HG03439 (cell line): ENCODE measurements at regions not wholly inside any gene's neighbourhood (a gene's known extent, or its start where the extent isn't known, plus 50 kb on each side); places are given as distances from the start of the nearest gene placed in this dataset.
"Not testable (repeated sequence)": the region's sequence is repeated elsewhere in the genome, so short reads cannot be mapped to it uniquely, and the experiment has no call there.

Experiments used
- ATAC-seq: cut with Tn5 transposase; IDR thresholded peaks from one replicate; pipeline ENCODE4 v1.9.1; 2021; ENCODE audit warnings: mild to moderate bottlenecking, moderate library complexity; ENCODE audit not compliant: unreplicated experiment

DNA sequence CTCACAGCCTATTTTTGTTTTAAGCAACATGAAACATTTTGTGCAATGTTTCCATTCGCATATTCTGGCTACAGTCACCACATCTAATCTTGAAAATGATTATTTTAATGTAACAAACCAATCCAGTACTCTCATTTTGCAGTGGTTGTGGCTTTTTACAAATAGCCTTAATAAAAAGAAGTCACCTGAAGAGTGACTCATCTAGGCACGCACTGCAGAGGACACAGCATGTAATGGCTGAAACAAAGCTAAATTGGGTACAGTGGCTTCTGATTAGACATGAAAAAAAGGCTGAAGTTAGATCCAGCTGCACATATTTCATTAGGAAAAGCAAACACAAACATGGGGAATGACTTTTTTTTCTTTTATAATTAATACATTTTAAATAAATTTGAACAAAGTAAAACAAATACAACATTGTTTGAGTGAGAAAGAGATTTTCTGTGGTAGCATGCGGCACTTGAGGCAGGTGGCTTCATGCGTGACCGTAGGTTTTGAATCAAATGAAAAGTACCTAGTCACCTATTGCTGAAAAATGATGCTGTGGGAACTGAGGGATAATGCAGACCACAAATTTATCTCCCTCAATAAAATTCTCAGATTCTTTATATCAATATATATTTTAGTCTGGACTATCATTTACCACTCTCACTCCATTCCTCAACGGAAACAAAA is 240.8 kb upstream of the DDX53 start:
- ATAC-seq = peak; percentile 81

- ATAC-seq = no peak
Observed at GRCh38 chrX:22760513-22761057, 239.2 kb upstream of the DDX53 start.

DNA sequence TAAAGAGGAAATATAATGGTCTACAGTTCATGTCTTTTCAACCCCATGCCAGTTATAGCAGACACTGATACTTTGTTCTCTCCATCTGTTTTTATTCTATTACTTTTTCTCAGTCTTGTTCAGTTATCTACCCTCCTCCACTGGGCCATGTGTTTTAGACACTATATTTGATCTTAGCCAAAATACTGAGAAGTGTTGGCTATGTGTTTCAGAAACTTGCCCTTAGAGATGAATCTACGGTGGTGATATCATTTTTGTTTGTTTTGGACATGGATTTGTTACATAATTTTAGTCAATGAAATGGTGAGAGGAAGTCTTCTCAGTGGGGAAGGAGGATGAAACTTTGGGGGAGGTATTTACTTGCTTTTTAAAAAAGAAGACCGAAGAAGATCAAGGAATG is 211.5 kb upstream of the DDX53 start:
- ATAC-seq = no peak

DNA sequence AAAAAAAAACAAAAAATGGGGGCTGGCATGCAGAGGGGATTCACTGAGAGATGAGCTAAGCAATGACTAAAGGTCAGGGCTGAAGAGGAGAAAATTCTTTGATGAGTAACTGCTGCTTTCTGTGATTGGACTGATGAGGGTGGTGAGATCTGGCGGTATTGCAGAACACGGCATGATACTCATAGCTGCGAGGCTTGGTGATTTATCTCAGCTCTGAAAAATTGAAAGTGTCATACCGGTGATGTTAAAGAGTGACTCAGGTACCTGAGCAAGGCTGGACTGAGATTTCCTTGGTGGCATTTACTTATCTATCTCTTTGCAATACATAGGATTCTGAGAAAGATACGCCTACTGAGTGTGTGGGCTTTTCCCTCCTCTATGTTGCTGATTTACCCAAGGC is 204.1 kb upstream of the DDX53 start:
- ATAC-seq = no peak

- no peak for ATAC-seq
Observed at GRCh38 chrX:22800360-22800759, 199.4 kb upstream of the DDX53 start.

GRCh38 chrX:22800806-22801205 is 199.0 kb upstream of the DDX53 start:
- ATAC-seq = no peak

- ATAC-seq = no peak
Observed at GRCh38 chrX:22803353-22803752, 196.4 kb upstream of the DDX53 start.

DNA sequence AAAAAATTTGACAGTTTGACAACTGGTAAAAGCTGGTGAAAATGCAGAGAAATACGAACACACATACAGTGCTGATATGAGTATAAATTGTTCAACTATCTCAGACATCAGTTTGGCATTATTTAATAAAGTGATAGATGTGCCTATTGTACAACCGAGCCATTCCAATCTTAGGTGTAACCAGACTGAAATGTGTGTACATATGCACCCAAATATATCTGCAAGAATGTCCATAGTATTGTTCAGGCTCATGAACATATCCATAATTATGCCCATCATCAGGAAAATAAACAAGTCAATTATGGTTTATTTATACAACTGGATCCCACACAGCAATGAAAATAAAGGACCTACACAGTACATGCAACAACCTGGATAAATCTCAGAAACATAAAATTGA is 188.9 kb upstream of the DDX53 start:
- ATAC-seq = no peak

- no peak for ATAC-seq
Observed at GRCh38 chrX:22818061-22818460, 181.7 kb upstream of the DDX53 start.

DNA sequence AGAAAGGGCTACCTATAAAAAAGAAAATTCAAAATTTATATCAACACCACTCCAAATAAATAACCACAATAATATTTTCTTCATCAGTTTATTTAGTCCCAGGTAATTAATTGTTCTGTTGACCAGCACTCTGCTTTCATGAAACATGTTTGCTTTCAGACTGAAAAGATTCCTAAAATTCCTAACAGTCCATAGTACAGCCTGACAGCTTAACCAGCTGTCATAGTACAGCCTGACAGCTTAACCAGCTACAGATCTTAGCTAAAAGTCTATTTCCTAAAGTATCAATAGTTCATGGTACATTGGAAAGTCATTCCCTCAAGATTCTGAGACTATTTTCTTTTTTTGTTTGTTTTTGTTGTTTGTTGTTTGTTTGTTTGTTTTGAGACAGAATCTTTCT is 144.1 kb upstream of the DDX53 start:
- ATAC-seq = no peak

- ATAC-seq = no peak
Observed at GRCh38 chrX:22859642-22860041, 140.1 kb upstream of the DDX53 start.

DNA sequence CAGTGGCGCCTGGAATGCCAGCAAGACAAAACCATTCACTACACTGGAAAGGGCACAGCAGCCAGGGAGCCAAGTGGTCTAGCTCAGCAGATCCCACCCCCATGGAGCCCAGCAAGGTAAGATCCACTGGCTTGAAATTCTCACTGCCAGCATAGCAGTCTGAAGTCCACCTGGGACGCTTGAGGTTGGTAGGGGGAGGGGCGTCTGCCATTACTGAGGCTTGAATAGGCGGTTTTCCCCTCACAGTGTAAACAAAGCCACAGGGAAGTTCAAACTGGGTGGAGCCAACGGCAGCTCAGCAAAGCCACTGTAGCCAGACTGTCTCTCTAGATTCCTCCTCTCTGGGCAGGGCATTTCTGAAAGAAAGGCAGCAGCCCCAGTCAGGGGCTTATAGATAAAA is 133.0 kb upstream of the DDX53 start:
- ATAC-seq = not testable (repeated sequence)

DNA sequence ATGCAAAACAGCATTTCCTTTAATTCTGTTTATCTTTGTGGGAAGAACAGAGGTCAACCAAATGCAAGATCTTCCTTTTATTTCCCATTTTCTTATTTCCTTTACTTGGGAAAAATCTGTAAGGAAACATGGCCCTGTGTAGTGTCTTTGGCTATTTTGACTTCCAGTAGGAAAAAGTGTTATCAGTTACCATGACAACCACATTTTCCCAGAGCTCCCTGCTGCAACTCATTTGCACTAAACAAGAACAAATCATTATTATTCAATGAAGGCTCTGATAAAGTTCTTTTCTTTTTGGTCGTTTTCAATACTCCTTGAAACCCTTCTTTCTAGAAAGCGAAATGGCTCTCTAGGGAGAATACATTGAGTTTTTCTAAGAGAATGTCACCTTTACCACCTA is 117.2 kb upstream of the DDX53 start:
- no peak for ATAC-seq

GRCh38 chrX:22889819-22890218 is 109.9 kb upstream of the DDX53 start:
- no peak for ATAC-seq

- ATAC-seq = no peak
Observed at GRCh38 chrX:22912616-22913015, 87.1 kb upstream of the DDX53 start.

- ATAC-seq = no peak
Observed at GRCh38 chrX:22922961-22923360, 76.8 kb upstream of the DDX53 start.

GRCh38 chrX:22934640-22935039 is 65.1 kb upstream of the DDX53 start:
- no peak for ATAC-seq

DNA sequence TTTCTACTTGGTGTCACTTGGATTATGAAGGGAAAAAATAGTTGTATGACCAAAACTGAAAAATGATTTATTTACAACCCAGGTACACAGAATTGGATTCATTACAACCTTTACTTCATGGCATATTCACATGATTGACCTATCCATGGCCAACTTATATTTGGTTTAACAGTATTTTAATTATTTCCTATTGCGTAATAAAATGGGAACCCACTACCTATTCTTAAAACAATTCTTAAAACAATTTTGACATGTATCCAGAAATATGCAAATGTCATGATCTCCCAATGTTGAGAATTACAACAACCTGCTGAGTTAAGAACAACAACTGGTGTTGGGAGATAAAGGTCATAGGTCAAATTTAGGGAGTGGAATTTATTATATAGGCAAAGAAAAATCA is 54.8 kb upstream of the DDX53 start:
- ATAC-seq = no peak
